ENCODE measurements at regions not wholly inside any gene's neighbourhood (a gene's known extent, or its start where the extent isn't known, plus 50 kb on each side); places are given as distances from the start of the nearest gene placed in this dataset.

DNA sequence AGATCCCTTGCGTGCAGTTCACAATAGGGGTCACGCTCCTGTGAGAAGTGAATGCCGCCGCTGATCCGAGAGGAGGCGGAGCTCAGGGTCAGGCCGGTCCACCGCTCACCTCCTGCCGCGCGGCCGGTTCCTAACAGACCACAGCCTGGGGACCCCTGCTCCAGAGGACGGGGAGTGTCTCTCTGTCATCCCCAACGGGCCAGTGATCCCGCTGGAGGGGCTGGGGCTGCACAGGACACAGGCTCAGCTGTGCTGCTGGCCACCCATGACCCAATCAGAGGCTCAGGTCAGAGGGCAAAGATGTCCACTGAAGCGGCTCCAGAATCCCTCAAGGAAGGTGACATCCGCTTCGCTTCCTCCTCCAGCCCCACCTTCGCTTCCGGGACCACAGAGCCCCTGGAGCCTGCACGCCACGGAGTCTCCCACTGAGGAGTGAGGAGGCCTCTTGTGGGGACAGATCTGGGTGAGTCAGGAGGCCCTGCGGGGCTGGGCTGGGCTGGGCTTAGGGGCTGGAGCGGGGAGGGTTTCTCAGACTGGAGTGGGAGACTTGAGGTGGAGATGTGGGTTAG lies 115.4 kb downstream of the METRNL start:
- TF ChIP-seq, protein P1, sequence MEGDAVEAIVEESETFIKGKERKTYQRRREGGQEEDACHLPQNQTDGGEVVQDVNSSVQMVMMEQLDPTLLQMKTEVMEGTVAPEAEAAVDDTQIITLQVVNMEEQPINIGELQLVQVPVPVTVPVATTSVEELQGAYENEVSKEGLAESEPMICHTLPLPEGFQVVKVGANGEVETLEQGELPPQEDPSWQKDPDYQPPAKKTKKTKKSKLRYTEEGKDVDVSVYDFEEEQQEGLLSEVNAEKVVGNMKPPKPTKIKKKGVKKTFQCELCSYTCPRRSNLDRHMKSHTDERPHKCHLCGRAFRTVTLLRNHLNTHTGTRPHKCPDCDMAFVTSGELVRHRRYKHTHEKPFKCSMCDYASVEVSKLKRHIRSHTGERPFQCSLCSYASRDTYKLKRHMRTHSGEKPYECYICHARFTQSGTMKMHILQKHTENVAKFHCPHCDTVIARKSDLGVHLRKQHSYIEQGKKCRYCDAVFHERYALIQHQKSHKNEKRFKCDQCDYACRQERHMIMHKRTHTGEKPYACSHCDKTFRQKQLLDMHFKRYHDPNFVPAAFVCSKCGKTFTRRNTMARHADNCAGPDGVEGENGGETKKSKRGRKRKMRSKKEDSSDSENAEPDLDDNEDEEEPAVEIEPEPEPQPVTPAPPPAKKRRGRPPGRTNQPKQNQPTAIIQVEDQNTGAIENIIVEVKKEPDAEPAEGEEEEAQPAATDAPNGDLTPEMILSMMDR (IDR thresholded peaks at IDR 0.05; ENCODE audit: insufficient read depth, low read depth, low read length) = no peak
- no peak for TF ChIP-seq EZH2 (IDR thresholded peaks at IDR 0.05; ENCODE audit: insufficient read depth, low read length)

Data from astrocyte (in vitro differentiated cells and primary cell).